Pulmonary artery endothelial cell (primary cell): ENCODE measurements at regions not wholly inside any gene's neighbourhood (a gene's known extent, or its start where the extent isn't known, plus 50 kb on each side); places are given as distances from the start of the nearest gene placed in this dataset.

Source experiments
- DNase-seq: peaks from one replicate; pipeline ENCODE4 v3.0.0-alpha.2; 2011; ENCODE audit warnings: low read depth, low spot score

DNA sequence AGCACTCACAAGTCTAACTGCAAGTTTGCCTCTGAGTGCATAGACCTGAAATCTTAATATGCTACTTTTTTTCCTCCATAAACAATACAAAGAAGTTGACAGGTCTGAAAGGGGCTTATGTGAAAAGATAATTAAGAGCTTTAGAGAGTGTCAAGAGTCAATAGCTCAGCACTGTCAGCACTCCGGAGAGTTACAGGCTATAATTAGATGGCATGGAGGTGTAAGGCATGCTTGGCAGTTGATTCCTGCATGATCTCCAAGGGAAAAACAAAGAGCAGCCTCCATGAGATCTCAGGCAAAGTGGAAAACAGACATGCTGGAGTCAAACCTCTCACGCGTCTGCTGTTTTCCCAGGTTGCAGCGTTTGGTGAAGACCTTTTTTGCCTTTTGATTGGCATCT, 468.7 kb downstream of the TLE4 start:
- DNase-seq: no peak

DNA sequence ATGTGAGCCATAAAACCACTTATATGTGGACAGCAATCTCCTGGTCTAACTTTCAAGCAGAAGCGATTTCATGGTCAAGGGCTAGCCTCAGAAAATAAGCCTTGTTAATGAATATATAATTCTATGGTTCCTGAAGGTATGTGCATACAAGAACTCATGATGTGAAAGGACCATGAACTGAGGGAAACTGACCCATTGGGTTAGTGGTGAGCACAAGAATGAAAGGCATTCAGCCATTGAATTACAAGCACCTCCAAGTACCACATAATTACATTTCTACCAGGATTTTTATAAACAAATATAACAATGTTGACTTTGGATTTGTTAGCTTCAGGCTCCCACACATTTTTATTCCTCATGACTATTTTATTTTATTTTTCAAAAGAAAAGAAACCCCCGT, 459.0 kb downstream of the TLE4 start:
- DNase-seq: no peak

DNA sequence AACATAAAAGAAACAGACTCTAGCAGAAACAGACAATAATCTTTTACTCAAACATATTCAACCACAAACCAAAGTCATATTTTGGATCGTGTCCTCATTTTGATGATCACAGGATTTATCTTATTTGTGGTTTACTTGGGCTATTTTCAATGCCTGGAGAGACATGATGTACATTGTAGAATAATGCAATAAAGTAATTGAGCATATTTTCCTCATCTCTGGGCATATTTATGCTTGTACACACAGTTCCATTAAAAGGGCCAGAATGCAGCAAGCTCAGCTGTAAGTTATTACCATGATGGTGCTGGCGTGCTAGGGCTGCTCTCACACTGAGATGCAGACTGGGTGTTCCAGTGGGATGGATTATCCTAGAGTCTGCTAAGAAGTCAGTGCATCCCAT, 456.7 kb downstream of the TLE4 start:
- DNase-seq: no peak

DNA sequence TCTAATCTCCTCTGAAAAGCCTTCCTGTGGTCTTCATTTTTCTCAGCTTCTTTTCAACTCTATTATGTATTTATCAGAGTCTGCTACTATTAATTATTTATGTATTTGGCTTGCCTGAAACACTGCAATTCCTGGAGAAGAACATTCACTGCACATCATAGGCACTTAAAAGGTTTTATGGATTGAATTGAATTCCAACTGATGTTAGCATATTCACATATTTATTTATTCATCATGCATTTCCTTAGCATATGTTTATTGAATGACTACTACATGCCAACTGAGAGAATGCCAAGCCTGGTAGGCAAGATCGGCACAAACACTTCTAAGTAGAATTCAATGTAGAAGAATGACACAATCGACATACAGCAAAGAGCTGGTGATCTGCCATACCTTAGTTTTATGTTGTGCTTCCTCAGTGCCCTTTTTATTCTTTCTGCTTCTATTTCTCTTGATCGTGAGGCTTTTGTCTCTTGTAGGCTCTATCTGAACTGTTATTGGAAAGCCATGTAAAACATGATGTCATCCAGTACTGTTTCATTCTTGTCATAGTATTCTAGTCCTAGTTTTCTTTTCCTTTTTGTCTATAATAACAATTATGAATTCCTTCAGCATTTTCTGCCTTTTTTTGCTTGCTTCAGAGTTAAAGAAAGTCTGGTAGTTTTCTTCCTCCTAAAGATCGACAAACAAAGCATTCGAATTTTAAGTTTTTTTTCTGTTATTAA, 454.2 kb downstream of the TLE4 start:
- DNase-seq: no peak

DNA sequence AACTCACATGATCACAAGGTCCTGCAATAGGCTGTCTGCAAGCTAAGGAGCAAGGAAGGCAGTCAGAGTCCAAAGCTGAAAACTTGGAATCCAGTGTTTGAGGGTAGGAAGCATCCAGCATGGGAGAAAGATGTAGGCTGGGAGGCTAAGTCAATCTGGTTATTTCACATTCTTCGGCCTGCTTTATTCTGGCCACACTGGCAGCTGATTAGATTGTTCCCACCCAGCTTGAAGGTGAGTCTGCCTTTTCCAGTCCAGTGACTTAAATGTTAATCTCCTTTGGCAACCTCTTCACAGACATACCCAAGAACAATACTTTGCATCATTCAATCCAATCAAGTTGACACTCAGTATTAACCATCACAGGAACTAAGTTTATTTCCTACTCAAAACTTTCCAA, 453.4 kb downstream of the TLE4 start:
- DNase-seq: no peak

DNA sequence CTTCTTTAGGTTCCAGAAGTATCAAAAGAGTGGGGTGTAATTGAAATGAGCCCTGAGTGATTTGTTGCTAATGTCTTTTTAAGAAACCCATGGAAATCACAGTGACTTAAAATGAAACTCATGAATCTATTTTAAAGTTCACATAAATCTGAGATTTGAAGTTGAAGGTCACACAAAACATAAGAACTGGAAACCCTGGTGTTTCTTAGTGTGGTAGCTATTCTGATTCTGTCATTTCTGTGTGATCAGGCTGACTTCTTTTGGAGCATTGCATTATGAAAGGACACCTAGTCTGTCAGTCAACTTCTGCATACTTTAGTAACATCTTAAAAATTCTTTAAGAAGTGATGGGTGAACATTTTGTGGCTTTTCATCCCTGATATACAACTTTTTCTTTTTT, 448.8 kb downstream of the TLE4 start:
- DNase-seq: no peak

DNA sequence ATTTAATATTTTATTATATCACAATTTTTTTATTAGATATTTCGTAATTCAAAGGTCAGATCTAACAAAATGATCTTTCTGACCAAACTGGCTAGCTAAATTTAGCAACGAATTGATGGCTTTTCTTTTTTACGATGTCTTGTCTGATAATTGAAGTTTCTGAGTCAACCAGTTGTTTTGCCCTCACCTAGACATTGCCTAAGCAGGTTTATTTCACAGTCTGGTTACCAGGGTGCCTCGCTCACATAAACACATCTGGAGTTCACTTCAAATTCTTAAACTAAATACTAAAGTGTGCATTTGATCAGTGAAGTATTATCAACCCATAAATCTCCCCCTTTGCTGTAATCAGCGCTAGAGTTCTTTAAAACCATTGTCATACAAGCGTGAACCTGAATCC, 448.3 kb downstream of the TLE4 start:
- no peak for DNase-seq

DNA sequence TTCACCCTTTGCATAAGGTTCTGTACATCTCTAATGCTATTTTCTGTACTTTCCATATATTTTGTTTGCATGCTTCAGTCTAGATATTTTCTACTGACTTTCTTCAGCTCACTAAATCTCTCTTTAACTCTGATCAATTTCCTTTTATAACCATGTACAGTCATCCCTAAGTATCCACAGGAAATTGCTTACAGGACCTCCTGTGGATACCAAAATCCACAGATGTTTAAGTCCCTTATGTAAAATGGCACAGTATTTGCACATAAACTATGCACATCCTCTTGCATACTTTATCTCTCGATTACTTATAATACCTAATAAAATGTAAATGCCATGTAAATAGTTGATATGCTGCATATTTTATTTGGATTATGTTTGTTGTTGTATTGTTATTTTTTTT, 442.1 kb downstream of the TLE4 start:
- no peak for DNase-seq

DNA sequence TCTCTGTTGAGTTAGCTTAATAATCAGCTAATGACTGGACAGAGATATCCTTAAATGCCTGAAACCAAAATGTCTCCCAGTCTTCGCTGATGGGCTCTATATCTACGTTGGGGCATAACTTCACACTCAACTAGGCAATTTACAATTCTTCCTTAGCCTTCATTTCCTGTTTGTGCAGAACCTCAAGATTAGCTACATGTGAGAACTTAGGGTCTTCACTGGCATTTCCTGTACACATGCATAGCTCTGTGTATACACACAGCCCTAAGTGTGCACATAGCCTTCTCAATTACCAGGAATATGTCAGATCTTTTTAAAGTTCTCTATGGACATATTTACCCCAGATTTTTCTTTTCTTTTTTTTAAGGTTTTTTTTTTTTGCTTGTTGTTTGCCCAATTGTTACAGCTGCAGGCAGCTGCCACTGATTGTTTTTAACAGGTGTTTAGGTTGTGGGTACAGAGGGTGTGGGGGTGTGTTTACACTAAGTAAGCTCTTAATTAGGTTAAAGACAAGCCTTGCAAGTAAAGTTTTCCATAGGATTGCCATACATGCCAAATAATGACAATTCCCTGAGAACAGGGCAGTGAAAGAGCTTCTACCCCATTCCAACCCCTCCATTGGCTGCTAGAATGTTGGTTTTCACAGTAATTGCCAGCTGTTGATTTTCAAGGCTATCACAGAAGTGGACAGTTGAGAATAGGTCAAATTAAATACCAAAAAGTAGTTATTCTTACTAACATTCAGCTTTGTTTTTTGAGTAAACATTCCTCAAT, 441.0 kb downstream of the TLE4 start:
- no peak for DNase-seq

DNA sequence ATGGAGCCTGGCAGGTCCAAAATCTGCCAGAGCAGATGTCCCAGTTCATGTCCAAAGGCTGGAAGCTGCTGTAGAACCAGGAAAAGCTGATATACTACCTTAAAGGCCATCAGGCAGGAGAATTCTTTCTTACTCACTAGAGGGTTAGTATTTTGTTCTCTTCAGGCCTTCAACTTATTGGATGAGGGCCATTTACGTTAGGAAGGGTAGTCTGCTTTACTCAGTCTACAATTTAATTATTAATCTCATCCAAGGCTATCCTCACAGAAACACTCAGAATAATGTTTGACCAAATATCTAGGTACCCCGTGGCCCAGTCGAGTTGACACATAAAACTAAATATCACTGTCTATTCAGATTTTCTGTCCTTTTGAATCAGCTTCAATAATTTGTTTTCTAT, 437.4 kb downstream of the TLE4 start:
- no peak for DNase-seq

DNA sequence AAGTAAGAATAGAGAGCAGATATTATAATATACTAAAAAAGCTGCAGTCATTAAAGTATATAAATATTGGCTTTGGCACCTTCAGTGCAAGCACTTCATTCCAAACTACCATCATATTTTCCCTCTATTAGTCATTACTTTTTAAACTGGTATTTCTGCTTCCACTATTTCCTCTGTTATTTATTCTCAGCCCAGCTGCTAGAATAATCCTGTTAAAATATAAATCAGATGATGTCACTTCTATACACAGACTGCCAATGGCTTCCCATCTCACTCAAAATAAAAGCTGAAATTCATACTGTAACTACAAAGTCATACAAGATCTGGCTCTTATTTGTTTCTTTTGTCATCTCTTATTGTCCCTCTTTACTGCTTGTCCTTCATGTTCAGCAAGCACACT, 432.9 kb downstream of the TLE4 start:
- DNase-seq: no peak

DNA sequence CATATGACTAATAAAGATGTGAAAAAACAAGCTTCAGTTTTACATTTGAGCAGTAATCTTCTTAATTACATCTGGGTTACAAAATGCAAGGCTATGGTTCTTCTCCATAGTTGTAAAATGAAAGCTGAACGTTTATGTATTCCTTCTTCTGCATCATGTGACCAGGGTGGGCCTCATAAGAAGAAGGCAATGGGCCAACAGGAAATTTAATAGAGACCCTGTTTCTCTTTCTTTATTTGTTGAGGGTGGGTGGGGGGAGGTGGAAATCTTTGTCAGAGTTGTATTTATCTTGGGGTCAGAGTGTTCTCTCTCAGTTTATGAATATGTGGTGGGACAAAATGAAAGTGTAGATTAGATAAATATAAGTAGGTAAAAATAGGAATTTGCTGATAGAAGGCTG, 418.8 kb downstream of the TLE4 start:
- no peak for DNase-seq

DNA sequence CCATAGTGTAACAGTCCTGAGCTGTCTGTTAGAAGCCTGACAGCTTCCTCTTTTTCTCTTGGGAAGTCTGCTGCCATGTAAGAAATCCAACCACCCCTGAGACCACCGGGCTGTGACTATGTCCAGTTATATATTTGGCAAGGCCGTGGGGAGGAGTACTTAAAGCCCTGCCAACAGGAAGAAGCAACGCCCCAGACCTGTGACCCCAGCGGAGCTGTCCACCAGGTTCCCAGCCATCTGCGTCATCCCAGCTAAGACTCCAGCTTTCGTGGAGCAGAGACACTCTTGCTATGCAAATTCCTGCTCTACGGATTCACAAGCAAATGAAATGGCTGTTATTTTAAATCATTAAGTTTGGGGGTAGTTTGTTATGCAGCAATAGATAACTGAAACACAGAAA, 417.3 kb downstream of the TLE4 start:
- DNase-seq: no peak

DNA sequence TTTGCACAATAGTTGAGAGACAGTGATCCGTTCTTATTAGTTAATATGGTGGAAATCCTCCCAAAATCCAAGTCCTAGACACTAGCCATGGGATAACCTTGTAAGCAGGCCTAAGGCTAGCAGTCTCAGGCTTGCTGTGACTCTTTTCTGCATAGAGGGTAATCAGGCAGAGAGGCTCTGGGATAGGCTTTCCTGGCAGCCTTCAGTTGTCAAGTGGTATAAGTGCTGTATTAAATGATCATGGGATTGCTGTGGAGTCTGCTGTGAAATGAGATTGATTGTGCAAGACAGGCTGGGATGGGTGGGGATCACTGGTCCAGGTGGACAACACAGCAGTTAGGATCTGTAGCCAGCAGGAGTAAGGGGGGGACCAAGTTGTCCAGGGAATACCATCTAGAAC, 416.4 kb downstream of the TLE4 start:
- no peak for DNase-seq

DNA sequence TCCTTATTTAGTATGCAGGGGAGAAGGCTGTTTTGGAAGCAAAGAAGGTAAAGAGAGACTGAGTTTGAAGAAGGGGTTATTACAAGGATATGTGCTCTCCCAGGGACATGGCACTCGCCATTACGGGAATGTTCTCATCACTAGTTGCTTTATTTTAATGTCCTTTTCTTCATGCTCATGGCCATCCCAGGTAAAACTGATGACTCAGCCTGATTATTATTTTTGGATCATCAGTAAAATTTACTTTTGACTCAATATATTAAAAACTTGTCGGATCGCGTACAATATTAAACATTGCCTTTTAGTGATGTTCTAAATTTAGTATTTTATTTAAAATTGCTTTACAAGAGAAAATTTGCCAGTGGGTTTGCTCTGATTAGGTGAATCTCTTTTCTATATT, 414.7 kb downstream of the TLE4 start:
- DNase-seq: no peak

DNA sequence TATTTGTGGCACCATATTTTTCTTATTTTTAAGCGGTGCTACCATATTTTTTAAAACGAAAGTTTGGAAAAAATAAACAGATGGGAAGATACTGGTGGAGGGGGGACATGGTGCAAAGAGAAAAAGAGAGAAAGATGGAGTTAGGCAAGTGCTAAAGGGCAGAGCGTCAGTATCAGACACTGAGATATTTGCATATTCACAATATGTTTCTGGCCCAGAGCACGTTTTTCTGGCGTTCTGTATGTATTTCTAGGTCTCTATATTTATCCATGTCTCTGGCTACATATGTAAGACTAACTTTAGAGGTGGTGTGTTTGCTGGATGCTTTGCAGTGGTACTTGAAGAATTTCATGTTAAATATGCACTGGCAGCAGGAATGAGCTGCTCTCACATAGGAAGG, 414.0 kb downstream of the TLE4 start:
- no peak for DNase-seq

DNA sequence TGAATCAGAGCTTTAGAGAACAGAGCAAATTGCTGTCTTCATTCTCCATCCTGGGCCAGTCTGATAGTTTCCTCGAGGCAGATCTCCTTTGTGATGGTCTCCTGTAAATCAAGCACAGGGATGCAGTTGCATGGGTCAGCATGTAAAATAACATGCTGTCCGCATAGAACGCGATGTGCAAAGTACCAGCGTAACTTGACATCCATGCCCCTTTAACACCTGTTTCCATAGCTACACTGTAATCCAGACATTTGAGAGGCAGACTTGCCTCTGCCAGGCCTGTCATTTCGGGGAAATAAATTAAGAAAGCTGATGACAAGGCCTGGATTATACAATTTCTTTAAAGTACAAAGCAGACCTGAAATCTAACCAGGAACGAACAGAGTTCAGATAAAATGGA, 413.5 kb downstream of the TLE4 start:
- DNase-seq: no peak

DNA sequence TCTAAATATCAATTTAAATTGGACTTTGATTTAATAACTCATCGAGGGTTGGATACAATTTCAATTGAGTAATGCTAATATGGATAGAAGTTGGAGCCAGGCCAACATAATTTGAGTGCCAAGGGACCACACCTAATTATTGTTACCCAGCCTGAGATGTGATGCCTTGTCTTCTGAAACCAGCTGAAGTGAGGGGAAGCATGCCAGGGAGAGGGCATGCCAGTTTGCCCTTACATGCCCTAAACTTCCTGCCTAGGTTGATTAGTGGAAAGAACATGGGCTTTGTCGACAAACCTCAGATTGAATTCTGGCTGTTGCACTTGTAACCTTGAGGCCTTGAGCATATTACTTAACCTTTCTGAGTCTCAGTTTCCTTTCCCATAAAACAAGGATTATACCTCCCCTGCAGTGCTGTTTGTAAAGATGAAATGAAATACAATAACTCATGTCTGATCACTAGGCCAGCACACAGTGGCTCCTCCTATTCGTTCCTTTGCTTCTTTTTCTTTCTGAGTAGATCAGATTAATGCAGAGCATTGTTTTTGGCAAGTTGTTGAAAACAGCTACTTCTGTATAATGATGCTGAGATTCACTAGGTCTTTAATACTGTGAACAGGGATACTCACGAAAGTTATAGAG, 412.8 kb downstream of the TLE4 start:
- DNase-seq: no peak

DNA sequence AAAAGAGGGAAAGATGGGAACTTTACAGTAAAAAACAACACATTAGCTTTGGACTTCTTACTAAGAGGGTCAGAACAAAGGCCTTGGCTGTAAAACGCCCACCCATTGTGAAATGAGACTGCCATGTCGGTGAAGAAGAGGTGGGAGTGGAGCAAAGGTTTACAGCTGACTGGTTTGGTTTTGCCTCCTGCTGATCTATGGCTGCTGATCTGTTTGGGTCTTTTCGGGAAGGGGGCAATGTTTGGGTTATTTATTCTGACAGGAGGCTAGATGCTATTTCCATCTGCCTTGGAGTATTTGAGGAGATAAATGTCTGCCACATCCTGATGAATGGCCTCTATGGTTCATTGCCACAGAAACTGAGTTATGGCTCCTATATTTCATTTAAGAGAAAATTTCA, 408.7 kb downstream of the TLE4 start:
- DNase-seq: no peak

DNA sequence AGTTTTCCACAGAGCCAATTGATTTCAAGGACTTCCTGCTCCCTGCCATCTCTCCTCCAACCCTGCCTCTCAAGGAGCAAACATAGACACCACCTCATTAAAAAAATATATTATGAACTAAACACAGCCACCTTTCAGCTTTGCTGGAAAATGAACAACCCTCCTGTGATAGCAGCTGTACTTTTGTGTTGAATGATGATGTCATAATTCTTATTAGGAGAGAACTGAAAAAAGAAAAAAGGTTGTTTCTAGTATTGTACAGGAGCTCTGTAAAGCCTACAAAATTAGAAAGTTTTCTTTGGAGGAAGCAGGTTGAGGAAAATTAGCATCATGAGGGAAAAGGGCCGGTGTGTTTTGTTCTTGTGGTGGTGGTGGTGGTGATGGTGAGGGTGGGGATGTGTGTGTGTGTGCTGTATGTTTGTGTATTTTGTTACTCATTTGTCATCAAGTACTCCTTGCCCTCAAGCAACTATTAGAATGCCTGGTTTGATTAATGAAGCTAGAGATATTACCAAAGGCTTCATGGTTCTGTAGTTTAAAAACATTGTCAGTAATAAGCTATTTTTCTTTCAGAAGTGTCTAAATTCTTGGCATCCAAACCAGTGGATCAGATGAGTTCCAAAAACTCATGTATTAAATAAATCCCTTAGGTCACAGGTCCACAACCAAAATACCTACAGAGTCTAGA, 405.9 kb downstream of the TLE4 start:
- no peak for DNase-seq

DNA sequence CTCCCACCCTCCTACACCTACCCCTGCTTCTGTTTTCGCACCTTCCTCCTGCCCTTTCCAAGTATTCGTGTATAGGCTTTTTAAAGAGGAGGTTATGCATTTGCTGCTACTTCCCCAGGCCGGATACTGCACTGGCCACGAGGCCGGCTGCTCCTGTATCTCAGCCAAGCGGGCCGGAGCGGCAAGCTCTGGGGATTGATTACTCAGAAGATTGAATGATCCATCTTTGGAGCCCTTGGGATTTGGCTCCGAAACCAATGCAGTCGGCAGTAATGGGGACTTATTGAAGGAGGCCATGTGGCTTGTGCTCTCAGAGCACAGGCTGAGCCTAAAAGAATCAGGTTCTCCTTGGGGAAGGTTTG, 405.3 kb downstream of the TLE4 start:
- DNase-seq: no peak
